H1 (cell line): ENCODE measurements at regions not wholly inside any gene's neighbourhood (a gene's known extent, or its start where the extent isn't known, plus 50 kb on each side); places are given as distances from the start of the nearest gene placed in this dataset.
"Not testable (repeated sequence)": the region's sequence is repeated elsewhere in the genome, so short reads cannot be mapped to it uniquely, and the experiment has no call there.

Source experiments
- CTCF ChIA-PET: fragments of 300-600 bp; sonication (Branson Sonifier 250); formaldehyde crosslinking; loops from one replicate; lab custom pipeline; 2021; ENCODE audit not compliant: partially characterized antibody; lab: Charles Lee
- POLR2A ChIA-PET: fragments of 300-600 bp; sonication (Branson Sonifier 250); formaldehyde crosslinking; loops from one replicate; lab custom pipeline; 2021; ENCODE audit warnings: inconsistent platforms; ENCODE audit not compliant: partially characterized antibody; lab: Charles Lee
- DNase-seq, 2 experiments: peaks; one replicate each; pipeline versions ENCODE4 v3.0.0 to v3.0.0-alpha.2; 2010 to 2022; ENCODE audit warnings: low spot score in 2 of 2, low read depth in 1 of 2, mixed read lengths in 1 of 2
- FAIRE-seq: peaks from 2 replicates; lab custom pipeline; 2011; peaks lifted over from hg19 to GRCh38; lab: Jason Lieb, UNC
- H2AFZ ChIP-seq: 2 replicates; pipeline ENCODE4 v1.8.1; 2012; ENCODE audit warnings: low read length, inconsistent platforms
- H2AK5ac ChIP-seq: 2 replicates; pipeline ENCODE4 v1.6.1; 2013; ENCODE audit warnings: low read depth, low read length
- H2BK120ac ChIP-seq: replicated peaks from 2 replicates; pipeline ENCODE3; 2013; ENCODE audit warnings: low read depth, low read length, inconsistent platforms
- H2BK12ac ChIP-seq: 2 replicates; pipeline ENCODE4 v1.6.1; 2013; ENCODE audit warnings: low read depth, low read length
- H2BK15ac ChIP-seq: 2 replicates; pipeline ENCODE4 v1.6.1; 2013; ENCODE audit warnings: low read length
- H2BK20ac ChIP-seq: 2 replicates; pipeline ENCODE4 v1.6.1; 2013; ENCODE audit warnings: low read length
- H2BK5ac ChIP-seq: 2 replicates; pipeline ENCODE4 v1.6.1; 2013; ENCODE audit warnings: low read depth, low read length
- H3K14ac ChIP-seq: 2 replicates; pipeline ENCODE4 v1.6.1; 2013; ENCODE audit warnings: inconsistent platforms; ENCODE audit not compliant: insufficient read length
- H3K18ac ChIP-seq: 2 replicates; pipeline ENCODE4 v1.6.1; 2013; ENCODE audit warnings: low read length; ENCODE audit errors: extremely low read depth
- H3K23ac ChIP-seq: 2 replicates; pipeline ENCODE4 v1.6.1; 2013; ENCODE audit warnings: inconsistent platforms; ENCODE audit not compliant: insufficient read length
- H3K23me2 ChIP-seq: 2 replicates; pipeline ENCODE4 v1.6.1; 2013; ENCODE audit warnings: low read depth, low read length
- H3K27ac ChIP-seq: 2 replicates; pipeline ENCODE4 v1.6.1; 2011; ENCODE audit warnings: low read depth, low read length, inconsistent platforms
- H3K27me3 ChIP-seq, 4 experiments: replicated peaks in 1 of 4; 1 replicate in 1 of 4; 2 replicates in 3 of 4; pipeline versions ENCODE4 v1.6.1 to v1.8.1; 2011 to 2013; ENCODE audit warnings: low read length in 3 of 4, mild to moderate bottlenecking in 3 of 4, inconsistent platforms in 2 of 4, mixed read lengths in 2 of 4, moderate library complexity in 1 of 4; ENCODE audit not compliant: control insufficient read depth in 3 of 4, insufficient read depth in 3 of 4; ENCODE audit errors: extremely low read depth in 1 of 4
- H3K36me3 ChIP-seq, 4 experiments: 2 replicates each; pipeline versions ENCODE4 v1.6.1 to v1.8.1; 2011 to 2013; ENCODE audit warnings: mild to moderate bottlenecking in 4 of 4, low read length in 3 of 4, moderate library complexity in 2 of 4, control low read depth in 1 of 4, inconsistent platforms in 1 of 4; ENCODE audit not compliant: insufficient read depth in 4 of 4, control insufficient read depth in 2 of 4
- H3K4ac ChIP-seq: replicated peaks from 2 replicates; pipeline ENCODE3; 2013; ENCODE audit warnings: low read length, low read depth, mixed read lengths, inconsistent platforms; ENCODE audit not compliant: insufficient read length
- H3K4me1 ChIP-seq, 4 experiments: replicated peaks in 1 of 4; 1 replicate in 1 of 4; 2 replicates in 3 of 4; pipeline versions ENCODE4 v1.6.1 to v1.8.1; 2011 to 2013; ENCODE audit warnings: low read length in 3 of 4, inconsistent platforms in 2 of 4, mixed read lengths in 1 of 4; ENCODE audit not compliant: insufficient read depth in 4 of 4, control insufficient read depth in 3 of 4
- H3K4me2 ChIP-seq, 2 experiments: 2 replicates each; pipeline versions ENCODE4 v1.6.1 to v1.8.1; 2011 to 2013; ENCODE audit warnings: low read depth in 2 of 2, low read length in 2 of 2, control low read depth in 1 of 2, inconsistent platforms in 1 of 2, mild to moderate bottlenecking in 1 of 2; ENCODE audit not compliant: insufficient read depth in 1 of 2
- H3K4me3 ChIP-seq, 4 experiments: fragments of 200-600, 300-600 bp in 1 of 4; sonication (generic), shearing (Covaris generic), sonication (Bioruptor Twin) in 1 of 4; 2 replicates each; pipeline versions ENCODE4 v1.5.1 to v1.8.1; 2011 to 2016; ENCODE audit warnings: low read length in 4 of 4, low read depth in 3 of 4, control low read depth in 2 of 4, inconsistent platforms in 2 of 4, mild to moderate bottlenecking in 2 of 4, mixed read lengths in 1 of 4, moderate library complexity in 1 of 4; ENCODE audit not compliant: insufficient read depth in 2 of 4; ENCODE audit errors: extremely low read depth in 1 of 4
- H3K56ac ChIP-seq: replicated peaks from 2 replicates; pipeline ENCODE3; 2013; ENCODE audit warnings: low read depth, mild to moderate bottlenecking, mixed read lengths, low read length, inconsistent platforms; ENCODE audit not compliant: insufficient read length
- H3K79me1 ChIP-seq: 2 replicates; pipeline ENCODE4 v1.6.1; 2013; ENCODE audit warnings: low read depth, low read length, control low read depth
- H3K79me2 ChIP-seq, 2 experiments: 2 replicates each; pipeline versions ENCODE4 v1.6.1 to v1.8.1; 2012 to 2013; ENCODE audit warnings: low read length in 2 of 2, mild to moderate bottlenecking in 2 of 2, inconsistent platforms in 1 of 2; ENCODE audit not compliant: insufficient read depth in 2 of 2, control insufficient read depth in 1 of 2
- H3K9ac ChIP-seq, 4 experiments: replicated peaks in 1 of 4; 1 replicate in 1 of 4; 2 replicates in 3 of 4; pipeline versions ENCODE4 v1.6.1 to v1.8.1; 2011 to 2013; ENCODE audit warnings: low read depth in 3 of 4, low read length in 3 of 4, control low read depth in 2 of 4, mild to moderate bottlenecking in 2 of 4, moderate library complexity in 2 of 4, inconsistent platforms in 1 of 4; ENCODE audit errors: extremely low read depth in 1 of 4
- H3K9me3 ChIP-seq, 2 experiments: 2 replicates each; pipeline versions ENCODE4 v1.6.1 to v1.8.1; 2012 to 2013; ENCODE audit warnings: mild to moderate bottlenecking in 2 of 2, moderate library complexity in 2 of 2, control low read depth in 1 of 2, inconsistent platforms in 1 of 2, low read depth in 1 of 2, low read length in 1 of 2, mixed read lengths in 1 of 2; ENCODE audit not compliant: insufficient read depth in 2 of 2
- H4K20me1 ChIP-seq, 2 experiments: replicated peaks in 1 of 2; 2 replicates each; pipeline versions ENCODE3 to v1.8.1; 2011 to 2013; ENCODE audit warnings: inconsistent platforms in 2 of 2, low read length in 2 of 2, mild to moderate bottlenecking in 1 of 2; ENCODE audit not compliant: insufficient read depth in 2 of 2, control insufficient read depth in 1 of 2
- H4K5ac ChIP-seq: 2 replicates; pipeline ENCODE4 v1.6.1; 2013; ENCODE audit warnings: low read length, low read depth, mixed read lengths, inconsistent platforms; ENCODE audit not compliant: insufficient read length
- H4K8ac ChIP-seq: 2 replicates; pipeline ENCODE4 v1.8.0; 2013; ENCODE audit warnings: mild to moderate bottlenecking, moderate library complexity, low read length, inconsistent platforms; ENCODE audit not compliant: insufficient read depth; ENCODE audit errors: extremely low read depth
- H4K91ac ChIP-seq: replicated peaks from 2 replicates; pipeline ENCODE3; 2013; ENCODE audit warnings: low read length, mixed read lengths, inconsistent platforms; ENCODE audit not compliant: insufficient read length
- WGBS, 2 experiments: shearing (Covaris generic) in 1 of 2; methylation state at CpG; one replicate each; pipeline versions ENCODE4 v1.1.6 to v1.1.7; 2013 to 2015; ENCODE audit warnings: low lambda C conversion rate in 2 of 2, mixed read lengths in 2 of 2, inconsistent platforms in 1 of 2, low coverage in 1 of 2, missing lambda C conversion rate in 1 of 2; ENCODE audit not compliant: insufficient replicate concordance in 2 of 2, insufficient coverage in 1 of 2, insufficient read length in 1 of 2; ENCODE audit errors: extremely low coverage in 1 of 2, missing lambda C conversion rate in 1 of 2; 5-methylcytosine and 5-hydroxymethylcytosine counted together

- WGBS, 2 experiments, result 83% methylated on average over 3 of the region's 3 CpGs; no CpG with 5 or more reads in 1 of the 2 experiments
- H3K56ac ChIP-seq, H2BK15ac ChIP-seq, H3K79me1 ChIP-seq, H3K79me2 ChIP-seq, FAIRE-seq, H3K4me3 ChIP-seq, H3K36me3 ChIP-seq, DNase-seq, CTCF ChIA-PET, H3K14ac ChIP-seq, H3K4me1 ChIP-seq, H2BK20ac ChIP-seq, H4K20me1 ChIP-seq, H4K5ac ChIP-seq, H4K8ac ChIP-seq, H3K27ac ChIP-seq, H3K23me2 ChIP-seq, H2AK5ac ChIP-seq, H3K9me3 ChIP-seq, H2BK120ac ChIP-seq, H3K27me3 ChIP-seq, H3K18ac ChIP-seq, H3K4me2 ChIP-seq, H2AFZ ChIP-seq, H3K4ac ChIP-seq, H3K9ac ChIP-seq, H4K91ac ChIP-seq, H2BK5ac ChIP-seq, H3K23ac ChIP-seq, POLR2A ChIA-PET, H2BK12ac ChIP-seq: not testable (repeated sequence)
These were observed 157.1 kb upstream of the POU1F1 start for GRCh38 chr3:87433445-87433844.
